Common myeloid progenitor, CD34-positive (primary cell): ENCODE measurements at regions not wholly inside any gene's neighbourhood (a gene's known extent, or its start where the extent isn't known, plus 50 kb on each side); places are given as distances from the start of the nearest gene placed in this dataset.

Experiments used
- CTCF ChIA-PET: fragments of 350-600 bp; sonication (Branson Sonifier 250); formaldehyde crosslinking; loops from one replicate; lab custom pipeline; 2021; ENCODE audit warnings: antibody characterized with exemption; lab: Charles Lee
- POLR2A ChIA-PET: fragments of 350-600 bp; sonication (Branson Sonifier 250); formaldehyde crosslinking; loops from one replicate; lab custom pipeline; 2021; ENCODE audit warnings: antibody characterized with exemption; lab: Charles Lee
- DNase-seq, 3 donors: peaks; one replicate each; pipeline versions ENCODE4 v3.0.0 to v3.0.0-alpha.2; 2013
- H3K27ac ChIP-seq, 2 experiments: 1 replicate in 1 of 2; 2 replicates in 1 of 2; pipeline ENCODE4 v1.7.0; 2013; ENCODE audit warnings: inconsistent platforms in 2 of 2, low read length in 2 of 2, mild to moderate bottlenecking in 2 of 2, low read depth in 1 of 2, moderate library complexity in 1 of 2; ENCODE audit not compliant: severe bottlenecking in 2 of 2, insufficient read depth in 1 of 2, poor library complexity in 1 of 2
- H3K27me3 ChIP-seq, 5 experiments: replicated peaks in 2 of 5; 1 replicate in 3 of 5; 2 replicates in 2 of 5; pipeline versions ENCODE4 v1.6.1 to v1.7.0; 2013; ENCODE audit warnings: low read length in 4 of 5, mild to moderate bottlenecking in 2 of 5, moderate library complexity in 2 of 5, inconsistent platforms in 1 of 5; ENCODE audit not compliant: insufficient read depth in 5 of 5, control insufficient read depth in 4 of 5
- H3K36me3 ChIP-seq, 4 experiments: 1 replicate in 2 of 4; 2 replicates in 2 of 4; pipeline versions ENCODE4 v1.6.1 to v1.7.0; 2013; ENCODE audit warnings: low read length in 3 of 4, control low read depth in 1 of 4, mild to moderate bottlenecking in 1 of 4; ENCODE audit not compliant: control insufficient read depth in 4 of 4, insufficient read depth in 4 of 4
- H3K4me1 ChIP-seq, 4 experiments: 1 replicate in 3 of 4; 2 replicates in 1 of 4; pipeline versions ENCODE4 v1.6.1 to v1.7.1; 2013; ENCODE audit warnings: low read length in 3 of 4, mild to moderate bottlenecking in 3 of 4, control low read depth in 1 of 4, inconsistent platforms in 1 of 4, moderate library complexity in 1 of 4; ENCODE audit not compliant: control insufficient read depth in 4 of 4, insufficient read depth in 4 of 4; ENCODE audit errors: control extremely low read depth in 1 of 4
- H3K4me3 ChIP-seq, 7 experiments: 1 replicate in 4 of 7; 2 replicates in 3 of 7; pipeline versions ENCODE4 v1.5.1 to v1.7.0; 2013; ENCODE audit warnings: mild to moderate bottlenecking in 7 of 7, low read length in 6 of 7, moderate library complexity in 6 of 7, inconsistent platforms in 2 of 7, low read depth in 2 of 7, control low read depth in 1 of 7; ENCODE audit not compliant: insufficient read depth in 4 of 7, control insufficient read depth in 1 of 7; ENCODE audit errors: extremely low read depth in 1 of 7
- H3K9me3 ChIP-seq, 5 experiments: 1 replicate in 4 of 5; 2 replicates in 1 of 5; pipeline versions ENCODE4 v1.6.1 to v1.7.1; 2013; ENCODE audit warnings: low read length in 4 of 5, mild to moderate bottlenecking in 2 of 5, inconsistent platforms in 1 of 5, low read depth in 1 of 5, moderate library complexity in 1 of 5; ENCODE audit not compliant: control insufficient read depth in 4 of 5, insufficient read depth in 2 of 5; ENCODE audit errors: control extremely low read depth in 1 of 5
- WGBS: methylation state at CpG from one replicate; pipeline ENCODE4 v1.1.5; 2013; ENCODE audit not compliant: insufficient coverage; 5-methylcytosine and 5-hydroxymethylcytosine counted together

DNA sequence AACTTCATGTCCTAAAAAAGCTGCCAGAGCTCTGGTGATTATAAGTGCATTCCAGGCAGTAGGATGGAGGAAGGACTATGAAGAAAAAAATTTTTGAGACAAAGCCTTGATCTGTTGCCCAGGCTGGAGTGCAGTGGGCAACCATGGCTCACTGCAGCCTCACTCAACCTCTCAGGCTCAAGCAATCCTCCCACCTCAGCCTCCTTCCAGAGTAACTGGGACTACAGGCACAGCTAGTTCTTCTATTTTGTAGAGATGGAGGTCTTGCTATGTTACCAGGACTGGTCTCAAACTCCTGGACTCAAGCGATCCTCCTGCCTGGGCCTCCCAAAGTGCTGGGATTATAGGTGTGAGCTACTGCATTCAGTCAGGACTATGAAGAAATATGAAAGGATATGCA, 161.2 kb downstream of the IRS2 start:
- peaks cover 0 to 2% (median 0%) of the 10 kb centered on the region in 5 experiments for H3K9me3 ChIP-seq
- ChIA-PET POLR2A (interaction anchor here (1.6 kb wide), 1 partner anchor 80 kb away, joined by 5 read pairs; no protein-coding TSS in a partner anchor), CTCF (no interaction called here)
- no peak for DNase-seq
- 100% methylated on average over 1 of the region's 1 CpG for WGBS
- no peak overlapping the region for H3K27ac ChIP-seq
- H3K4me3 ChIP-seq = no peak overlapping the region
- no peaks in the 10 kb centered on the region for H3K36me3 ChIP-seq
- no peaks in the 10 kb centered on the region for H3K4me1 ChIP-seq
- peaks cover 0 to 3% (median 0%) of the 10 kb centered on the region in 5 experiments for H3K27me3 ChIP-seq

DNA sequence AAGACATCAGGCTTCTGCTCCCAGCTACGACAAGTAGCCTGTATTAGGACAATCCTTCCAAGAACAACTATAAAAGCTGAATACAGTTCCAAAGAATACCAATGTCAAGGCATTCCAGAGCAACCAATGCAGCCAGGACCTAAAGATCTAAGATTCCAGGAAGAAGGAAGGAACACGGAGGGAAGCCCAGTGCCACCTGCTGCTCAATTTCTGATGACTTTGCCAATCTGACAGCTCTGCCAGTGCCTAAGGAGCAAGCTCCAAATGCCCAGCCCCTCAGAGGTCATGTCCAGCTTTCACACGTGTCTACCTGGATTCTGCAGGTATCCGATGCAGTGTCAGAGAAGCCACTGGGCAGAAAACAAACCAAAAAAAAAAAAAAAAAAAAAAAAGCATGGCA, 164.4 kb downstream of the IRS2 start:
- CTCF ChIA-PET = no interaction called here
- no peak overlapping the region for H3K27ac ChIP-seq
- POLR2A ChIA-PET = no interaction called here
- no peaks in the 10 kb centered on the region for H3K4me1 ChIP-seq
- no peak overlapping the region for H3K4me3 ChIP-seq
- no peaks in the 10 kb centered on the region for H3K27me3 ChIP-seq
- 100% methylated on average over 2 of the region's 4 CpGs for WGBS
- no peak for DNase-seq
- H3K9me3 ChIP-seq = no peaks in the 10 kb centered on the region
- no peaks in the 10 kb centered on the region for H3K36me3 ChIP-seq

- ChIA-PET POLR2A (no interaction called here), CTCF (interaction anchor here (1.6 kb wide), 1 partner anchor 145 kb away, joined by 4 read pairs; no protein-coding TSS in a partner anchor)
- Histone ChIP-seq H3K27ac (no peak overlapping the region), H3K4me3 (no peak overlapping the region), H3K36me3 (no peaks in the 10 kb centered on the region), H3K27me3 (no peaks in the 10 kb centered on the region), H3K4me1 (no peaks in the 10 kb centered on the region), H3K9me3 (no peaks in the 10 kb centered on the region)
- DNase-seq = peak in 1 of 3 donors; percentile 0
- WGBS = 95% methylated on average over 6 of the region's 8 CpGs
Observed at GRCh38 chr13:109615721-109616420, 170.5 kb downstream of the IRS2 start.

DNA sequence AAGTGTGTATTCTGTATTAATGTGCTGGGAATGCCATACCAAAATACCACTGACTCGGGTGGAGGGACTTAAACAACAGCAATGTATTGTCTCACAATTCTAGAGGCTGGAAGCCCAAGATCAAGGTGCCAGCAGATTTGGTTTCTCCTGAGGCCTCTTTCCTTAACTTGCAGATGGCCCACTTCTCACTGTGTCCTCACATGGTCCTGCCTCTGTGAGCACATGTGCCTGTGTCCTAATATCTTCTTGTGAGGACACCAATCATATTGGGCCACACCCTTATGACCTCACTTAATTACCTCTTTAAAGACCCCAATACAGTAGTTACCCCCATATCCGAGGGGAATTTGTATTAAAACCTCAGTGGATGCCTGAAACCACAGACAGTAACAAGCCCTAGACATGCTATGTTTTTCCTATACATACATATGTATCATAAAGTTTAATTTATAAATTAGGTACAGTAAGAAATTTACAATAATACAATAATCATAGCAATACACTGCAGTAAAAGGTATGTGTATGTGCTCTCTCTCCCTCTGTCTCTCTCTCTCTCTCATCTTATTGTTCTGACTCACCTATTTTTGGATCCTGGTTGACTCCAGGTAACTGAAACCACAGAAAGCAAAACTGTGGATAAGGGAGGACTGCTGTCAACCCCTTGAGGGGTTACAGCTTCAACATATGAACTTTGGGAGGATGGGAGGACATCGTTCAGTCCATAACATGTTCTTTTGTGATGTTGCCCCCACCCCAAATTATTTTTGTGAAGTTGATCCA, 174.3 kb downstream of the IRS2 start:
- Histone ChIP-seq H3K27ac (no peak overlapping the region), H3K27me3 (no peaks in the 10 kb centered on the region), H3K4me3 (no peak overlapping the region), H3K4me1 (no peaks in the 10 kb centered on the region), H3K36me3 (no peaks in the 10 kb centered on the region), H3K9me3 (no peaks in the 10 kb centered on the region)
- POLR2A ChIA-PET = no interaction called here
- no peak for DNase-seq
- CTCF ChIA-PET = interaction anchor here (0.9 to 2.5 kb wide), 5 partner anchors 14 to 178 kb away, joined by 3 to 16 read pairs (median 4); no protein-coding TSS in a partner anchor
- WGBS = 100% methylated on average over 1 of the region's 3 CpGs

DNA sequence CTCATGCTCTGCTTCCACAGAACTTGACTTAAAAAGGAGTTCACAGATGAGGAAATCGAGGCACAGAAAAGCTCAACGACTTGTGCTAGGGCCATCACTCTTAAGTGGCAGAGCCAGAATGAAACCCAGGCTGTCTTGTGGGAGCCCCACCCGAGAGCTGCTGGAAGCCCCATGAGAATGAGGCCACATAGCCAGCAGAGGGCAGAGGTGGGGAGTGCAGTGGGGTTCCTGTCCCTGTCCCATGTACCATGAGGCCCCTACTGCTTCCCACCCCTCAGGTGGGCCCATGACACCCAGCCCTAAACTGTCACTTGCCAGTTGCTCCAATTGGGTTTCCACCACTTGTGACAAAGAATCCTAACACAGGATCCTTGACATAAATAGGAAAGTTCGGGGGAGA, 175.9 kb downstream of the IRS2 start:
- CTCF ChIA-PET = interaction anchor here (0.6 to 2.5 kb wide), 16 partner anchors 12 to 462 kb away, joined by 3 to 16 read pairs (median 4); no protein-coding TSS in a partner anchor
- peak; percentile 54 to 75 (median 73) for DNase-seq
- H3K27me3 ChIP-seq = no peaks in the 10 kb centered on the region
- no peaks in the 10 kb centered on the region for H3K4me1 ChIP-seq
- H3K27ac ChIP-seq = no peak overlapping the region
- POLR2A ChIA-PET = interaction anchor here (0.8 kb wide), 1 partner anchor 158 kb away, joined by 3 read pairs; no protein-coding TSS in a partner anchor
- 57% methylated on average over 4 of the region's 4 CpGs for WGBS
- H3K4me3 ChIP-seq = no peak overlapping the region
- no peaks in the 10 kb centered on the region for H3K36me3 ChIP-seq
- peaks cover 0 to 1% (median 0%) of the 10 kb centered on the region in 5 experiments for H3K9me3 ChIP-seq

DNA sequence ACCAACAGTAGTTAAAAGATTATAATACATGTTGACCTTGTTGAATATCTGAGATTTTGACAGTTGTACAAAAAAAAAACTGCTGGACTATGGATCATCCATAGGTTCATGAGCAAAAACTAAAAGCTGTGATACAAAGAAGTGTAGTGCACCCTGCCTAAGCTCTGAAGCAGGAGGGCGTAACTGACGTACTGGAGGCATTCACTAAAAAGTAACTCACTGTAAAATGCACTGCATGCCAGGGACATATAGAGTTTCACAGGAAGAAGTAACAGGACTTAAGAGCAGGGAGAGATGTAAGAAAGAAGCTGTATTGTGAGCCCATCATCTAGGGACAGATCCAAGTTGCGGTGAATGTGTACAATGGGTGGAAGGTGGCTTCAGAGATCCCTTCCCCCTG, 177.9 kb downstream of the IRS2 start:
- H3K27me3 ChIP-seq = no peaks in the 10 kb centered on the region
- no peak overlapping the region for H3K27ac ChIP-seq
- no peak for DNase-seq
- WGBS = 100% methylated on average over 2 of the region's 3 CpGs
- CTCF ChIA-PET = interaction anchor here (0.6 to 2.2 kb wide), 5 partner anchors 11 to 467 kb away, joined by 3 to 7 read pairs (median 3); no protein-coding TSS in a partner anchor
- H3K9me3 ChIP-seq = peaks cover 0 to 4% (median 0%) of the 10 kb centered on the region in 5 experiments
- no peaks in the 10 kb centered on the region for H3K4me1 ChIP-seq
- no peak overlapping the region for H3K4me3 ChIP-seq
- H3K36me3 ChIP-seq = no peaks in the 10 kb centered on the region
- POLR2A ChIA-PET = interaction anchor here (0.6 kb wide), 1 partner anchor 160 kb away, joined by 7 read pairs; no protein-coding TSS in a partner anchor
